Spleen (tissue), 7 donors: ENCODE measurements at regions not wholly inside any gene's neighbourhood (a gene's known extent, or its start where the extent isn't known, plus 50 kb on each side); places are given as distances from the start of the nearest gene placed in this dataset.

Experiments used
- CTCF ChIP-seq, 11 experiments: fragments of 200-600 bp in 7 of 11; fragments of 450-650 bp in 4 of 11; sonication (generic) in 4 of 11; IDR thresholded peaks in 8 of 11; conservative IDR thresholded peaks in 3 of 11; 1 replicate in 7 of 11; 2 replicates in 4 of 11; pipeline versions ENCODE4 v1.4.0 to v1.8.0; 2016 to 2021; ENCODE audit warnings: antibody characterized with exemption in 11 of 11, inconsistent platforms in 4 of 11, mild to moderate bottlenecking in 1 of 11
- POLR2A ChIP-seq, 3 donors: fragments of 450-650 bp; IDR thresholded peaks; one replicate each; pipeline ENCODE4 v1.5.1; 2017; ENCODE audit warnings: antibody characterized with exemption in 3 of 3, mild to moderate bottlenecking in 1 of 3
- POLR2AphosphoS5 ChIP-seq, 3 donors: sonication (generic); formaldehyde crosslinking; IDR thresholded peaks; one replicate each; pipeline ENCODE4 v1.5.1; 2017; ENCODE audit warnings: antibody characterized with exemption in 3 of 3
- donor health status: DM: no; HTN: no; CAD: no; lungs with moderate emphysema.
- donor health status: DM: no; HTN: no; CAD: no.
- donor health status: DM: no; HTN: no; CAD: no.

GRCh38 chr6:141057761-141058160, 1075.0 kb upstream of the GJE1 start:
- TF ChIP-seq POLR2AphosphoS5 (IDR thresholded peaks at IDR 0.05) (no peak), CTCF (IDR thresholded peaks at IDR 0.05 in 8 of 11, conservative IDR thresholded peaks at IDR 0.05 in 3 of 11) (no peak), POLR2A (IDR thresholded peaks at IDR 0.05) (no peak)
